WTC11 (cell line): ENCODE measurements at regions not wholly inside any gene's neighbourhood (a gene's known extent, or its start where the extent isn't known, plus 50 kb on each side); places are given as distances from the start of the nearest gene placed in this dataset.

ENCODE experiments used
- ATAC-seq: fragments of 200-7000 bp; cut with Tn5 transposase; 2 replicates; pipeline ENCODE4 v1.10.0; 2021; ENCODE audit warnings: mild to moderate bottlenecking, moderate library complexity
- CTCF ChIA-PET: fragments of 300-600 bp; sonication (Branson Sonifier 250); formaldehyde crosslinking; loops from one replicate; lab custom pipeline; 2021; ENCODE audit warnings: antibody characterized with exemption; lab: Charles Lee
- POLR2A ChIA-PET: fragments of 350-600 bp; sonication (Branson Sonifier 250); formaldehyde crosslinking; loops from one replicate; lab custom pipeline; 2021; ENCODE audit warnings: antibody characterized with exemption; lab: Charles Lee
- DNase-seq: peaks from one replicate; pipeline ENCODE4 v3.0.0; 2021; ENCODE audit warnings: low spot score
- H3K27ac Mint-ChIP-seq: 2 replicates; pipeline ENCODE4 v1.8.0; 2021; ENCODE audit warnings: mixed read lengths
- H3K27me3 Mint-ChIP-seq: 2 replicates; pipeline ENCODE4 v1.8.0; 2021; ENCODE audit warnings: low read depth, mild to moderate bottlenecking, moderate library complexity, mixed read lengths
- H3K36me3 Mint-ChIP-seq: 2 replicates; pipeline ENCODE4 v1.8.0; 2021; ENCODE audit warnings: mixed read lengths
- H3K4me1 Mint-ChIP-seq: 2 replicates; pipeline ENCODE4 v1.8.0; 2022; ENCODE audit warnings: mixed read lengths
- H3K4me3 Mint-ChIP-seq: 2 replicates; pipeline ENCODE4 v1.8.0; 2021; ENCODE audit warnings: mild to moderate bottlenecking, moderate library complexity, mixed read lengths
- H3K9me3 Mint-ChIP-seq: 2 replicates; pipeline ENCODE4 v1.8.0; 2021; ENCODE audit warnings: mixed read lengths
- ATF1 ChIP-seq: sonication (generic); formaldehyde crosslinking; IDR thresholded peaks from 2 replicates; pipeline ENCODE4 v1.8.1; 2023; ENCODE audit warnings: mild to moderate bottlenecking, moderate library complexity, missing genetic modification reagents
- GRHL2 ChIP-seq: fragments of 250-450 bp; sonication (Bioruptor Pico); IDR thresholded peaks from 2 replicates; pipeline ENCODE4 v1.8.0; 2022; ENCODE audit warnings: mild to moderate bottlenecking, moderate library complexity; ENCODE audit not compliant: insufficient replicate concordance, severe bottlenecking
- JAZF1 ChIP-seq: fragments of 250-450 bp; sonication (Bioruptor Pico); IDR thresholded peaks from 2 replicates; pipeline ENCODE4 v1.9.0; 2021; ENCODE audit warnings: moderate library complexity, mild to moderate bottlenecking, inconsistent platforms
- KAT7 ChIP-seq: sonication (generic); formaldehyde crosslinking; IDR thresholded peaks from 2 replicates; pipeline ENCODE4 v1.8.1; 2023; ENCODE audit warnings: missing genetic modification reagents, mild to moderate bottlenecking, borderline replicate concordance
- MXD4 ChIP-seq: fragments of 250-450 bp; sonication (Bioruptor Pico); IDR thresholded peaks from 2 replicates; pipeline ENCODE4 v1.8.0; 2021; ENCODE audit warnings: mild to moderate bottlenecking, moderate library complexity, borderline replicate concordance
- NR3C1 ChIP-seq: sonication (generic); formaldehyde crosslinking; conservative IDR thresholded peaks from 2 replicates; pipeline ENCODE4 v1.8.1; 2023; ENCODE audit warnings: low read depth, mild to moderate bottlenecking, missing genetic modification reagents
- PRRX2 ChIP-seq: fragments of 250-450 bp; sonication (Bioruptor Pico); IDR thresholded peaks from 2 replicates; pipeline ENCODE4 v1.8.0; 2021; ENCODE audit warnings: mild to moderate bottlenecking
- TEAD4 ChIP-seq: sonication (generic); formaldehyde crosslinking; IDR thresholded peaks from 2 replicates; pipeline ENCODE4 v1.8.0; 2022; ENCODE audit warnings: mild to moderate bottlenecking, missing genetic modification reagents
- ZNF138 ChIP-seq: sonication (generic); formaldehyde crosslinking; conservative IDR thresholded peaks from 2 replicates; pipeline ENCODE4 v1.8.1; 2022; ENCODE audit warnings: mild to moderate bottlenecking, moderate library complexity, missing genetic modification reagents
- ZNF416 ChIP-seq: fragments of 250-450 bp; sonication (Bioruptor Pico); IDR thresholded peaks from 2 replicates; pipeline ENCODE4 v1.9.0; 2021; ENCODE audit warnings: mild to moderate bottlenecking, inconsistent platforms
- ZNF423 ChIP-seq: fragments of 250-450 bp; sonication (Bioruptor Pico); IDR thresholded peaks from 2 replicates; pipeline ENCODE4 v2.1.2; 2022; ENCODE audit warnings: mild to moderate bottlenecking, moderate library complexity
- ZNF671 ChIP-seq: fragments of 250-450 bp; sonication (Bioruptor Pico); IDR thresholded peaks from 2 replicates; pipeline ENCODE4 v1.8.0; 2021; ENCODE audit warnings: mild to moderate bottlenecking
- TF ChIP-seq, protein P1 (sequence below): sonication (generic); formaldehyde crosslinking; IDR thresholded peaks from 2 replicates; pipeline ENCODE4 v1.8.1; 2023; ENCODE audit warnings: mild to moderate bottlenecking, moderate library complexity, missing genetic modification reagents
- TF ChIP-seq, protein P2 (sequence below): sonication (generic); formaldehyde crosslinking; IDR thresholded peaks from 2 replicates; pipeline ENCODE4 v1.8.0; 2022; ENCODE audit warnings: missing genetic modification reagents
- TF ChIP-seq, protein P3 (sequence below): sonication (generic); formaldehyde crosslinking; IDR thresholded peaks from 2 replicates; pipeline ENCODE4 v1.8.1; 2022; ENCODE audit warnings: low read depth, missing genetic modification reagents, borderline replicate concordance
- TF ChIP-seq, protein P4 (sequence below): fragments of 250-450 bp; sonication (Bioruptor Pico); IDR thresholded peaks from 2 replicates; pipeline ENCODE4 v2.1.2; 2022; ENCODE audit warnings: mild to moderate bottlenecking, moderate library complexity
- TF ChIP-seq, protein P5 (sequence below): sonication (generic); formaldehyde crosslinking; IDR thresholded peaks from 2 replicates; pipeline ENCODE4 v1.8.1; 2023; ENCODE audit warnings: mild to moderate bottlenecking, missing genetic modification reagents, moderate library complexity
- TF ChIP-seq, protein P6 (sequence below): sonication (generic); formaldehyde crosslinking; IDR thresholded peaks from 2 replicates; pipeline ENCODE4 v1.8.1; 2022; ENCODE audit warnings: low read depth, mild to moderate bottlenecking, moderate library complexity, missing genetic modification reagents, borderline replicate concordance
- TF ChIP-seq, protein P7 (sequence below): sonication (generic); formaldehyde crosslinking; IDR thresholded peaks from 2 replicates; pipeline ENCODE4 v1.8.0; 2022; ENCODE audit warnings: mild to moderate bottlenecking, missing genetic modification reagents

DNA sequence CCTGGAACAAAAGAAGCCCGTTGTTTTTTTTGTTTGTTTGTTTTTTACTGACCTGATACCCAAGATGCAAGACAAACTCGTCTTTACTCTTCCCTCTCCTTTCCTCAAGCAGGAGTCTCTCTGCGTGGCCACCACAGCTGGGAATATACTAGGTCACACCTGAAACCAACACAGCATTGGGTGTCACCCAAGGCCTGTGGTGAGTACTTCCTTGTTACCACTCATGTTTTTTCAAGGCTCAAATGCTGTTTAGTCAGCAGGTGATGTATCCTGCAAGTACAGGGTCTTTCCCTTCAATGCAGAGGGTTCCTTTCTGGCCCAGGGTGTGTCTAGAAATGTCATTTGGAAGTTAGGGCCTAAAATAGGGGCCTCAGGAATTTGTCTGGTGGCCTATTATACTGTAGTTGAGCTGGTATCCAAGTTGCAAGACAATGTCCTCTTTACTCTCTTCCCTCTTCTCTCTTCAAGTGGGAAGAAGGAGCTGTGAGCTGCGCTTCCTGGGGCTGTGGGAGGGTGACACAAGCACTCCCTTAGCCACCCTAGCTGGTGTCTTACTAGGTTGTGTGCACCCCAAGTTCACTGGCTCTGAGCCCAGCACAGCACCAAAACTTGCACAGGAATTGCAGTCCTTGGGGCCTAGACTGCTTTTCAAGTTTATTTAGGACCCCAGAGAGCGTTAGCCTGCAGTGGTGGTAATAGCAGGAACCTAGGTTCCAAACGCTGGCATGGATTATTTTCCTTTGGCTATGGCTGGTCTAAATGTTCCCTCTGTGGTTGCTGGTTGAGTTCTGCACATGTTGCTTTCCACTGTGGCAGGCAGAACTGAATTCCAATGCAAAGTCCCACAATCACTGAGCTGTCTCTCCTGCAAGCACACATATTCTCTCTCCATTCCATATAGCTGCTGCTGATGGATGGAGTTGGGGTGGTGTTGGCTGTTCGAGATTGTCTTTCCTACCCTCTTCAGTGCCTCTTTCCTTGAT, 91.4 kb upstream of the LYPLAL1 start:
- TF ChIP-seq, protein P1, sequence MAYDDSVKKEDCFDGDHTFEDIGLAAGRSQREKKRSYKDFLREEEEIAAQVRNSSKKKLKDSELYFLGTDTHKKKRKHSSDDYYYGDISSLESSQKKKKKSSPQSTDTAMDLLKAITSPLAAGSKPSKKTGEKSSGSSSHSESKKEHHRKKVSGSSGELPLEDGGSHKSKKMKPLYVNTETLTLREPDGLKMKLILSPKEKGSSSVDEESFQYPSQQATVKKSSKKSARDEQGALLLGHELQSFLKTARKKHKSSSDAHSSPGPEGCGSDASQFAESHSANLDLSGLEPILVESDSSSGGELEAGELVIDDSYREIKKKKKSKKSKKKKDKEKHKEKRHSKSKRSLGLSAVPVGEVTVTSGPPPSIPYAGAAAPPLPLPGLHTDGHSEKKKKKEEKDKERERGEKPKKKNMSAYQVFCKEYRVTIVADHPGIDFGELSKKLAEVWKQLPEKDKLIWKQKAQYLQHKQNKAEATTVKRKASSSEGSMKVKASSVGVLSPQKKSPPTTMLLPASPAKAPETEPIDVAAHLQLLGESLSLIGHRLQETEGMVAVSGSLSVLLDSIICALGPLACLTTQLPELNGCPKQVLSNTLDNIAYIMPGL: no peak
- TF ChIP-seq ZNF423 (no peak), PRRX2 (CRISPR knock-in tag) (no peak), NR3C1 (CRISPR knock-in tag) (no peak), ZNF416 (CRISPR knock-in tag) (no peak), TEAD4 (no peak), ZNF671 (CRISPR knock-in tag) (no peak), JAZF1 (CRISPR knock-in tag) (no peak), MXD4 (CRISPR knock-in tag) (no peak), GRHL2 (CRISPR knock-in tag) (no peak)
- TF ChIP-seq, protein P2, sequence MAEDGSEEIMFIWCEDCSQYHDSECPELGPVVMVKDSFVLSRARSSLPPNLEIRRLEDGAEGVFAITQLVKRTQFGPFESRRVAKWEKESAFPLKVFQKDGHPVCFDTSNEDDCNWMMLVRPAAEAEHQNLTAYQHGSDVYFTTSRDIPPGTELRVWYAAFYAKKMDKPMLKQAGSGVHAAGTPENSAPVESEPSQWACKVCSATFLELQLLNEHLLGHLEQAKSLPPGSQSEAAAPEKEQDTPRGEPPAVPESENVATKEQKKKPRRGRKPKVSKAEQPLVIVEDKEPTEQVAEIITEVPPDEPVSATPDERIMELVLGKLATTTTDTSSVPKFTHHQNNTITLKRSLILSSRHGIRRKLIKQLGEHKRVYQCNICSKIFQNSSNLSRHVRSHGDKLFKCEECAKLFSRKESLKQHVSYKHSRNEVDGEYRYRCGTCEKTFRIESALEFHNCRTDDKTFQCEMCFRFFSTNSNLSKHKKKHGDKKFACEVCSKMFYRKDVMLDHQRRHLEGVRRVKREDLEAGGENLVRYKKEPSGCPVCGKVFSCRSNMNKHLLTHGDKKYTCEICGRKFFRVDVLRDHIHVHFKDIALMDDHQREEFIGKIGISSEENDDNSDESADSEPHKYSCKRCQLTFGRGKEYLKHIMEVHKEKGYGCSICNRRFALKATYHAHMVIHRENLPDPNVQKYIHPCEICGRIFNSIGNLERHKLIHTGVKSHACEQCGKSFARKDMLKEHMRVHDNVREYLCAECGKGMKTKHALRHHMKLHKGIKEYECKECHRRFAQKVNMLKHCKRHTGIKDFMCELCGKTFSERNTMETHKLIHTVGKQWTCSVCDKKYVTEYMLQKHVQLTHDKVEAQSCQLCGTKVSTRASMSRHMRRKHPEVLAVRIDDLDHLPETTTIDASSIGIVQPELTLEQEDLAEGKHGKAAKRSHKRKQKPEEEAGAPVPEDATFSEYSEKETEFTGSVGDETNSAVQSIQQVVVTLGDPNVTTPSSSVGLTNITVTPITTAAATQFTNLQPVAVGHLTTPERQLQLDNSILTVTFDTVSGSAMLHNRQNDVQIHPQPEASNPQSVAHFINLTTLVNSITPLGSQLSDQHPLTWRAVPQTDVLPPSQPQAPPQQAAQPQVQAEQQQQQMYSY (CRISPR knock-in tag): no peak
- ChIA-PET CTCF (no interaction called here), POLR2A (no interaction called here)
- ATAC-seq (no peak), DNase-seq (no peak)
- Mint-ChIP-seq H3K27me3 (no peaks in the 10 kb centered on the region), H3K4me3 (no peak overlapping the region), H3K9me3 (peaks cover 10% of the 10 kb centered on the region), H3K36me3 (no peaks in the 10 kb centered on the region), H3K27ac (no peak overlapping the region), H3K4me1 (0 out of 2 replicates have a peak, but pooled peaks cover 5% of the 10 kb centered on the region)

DNA sequence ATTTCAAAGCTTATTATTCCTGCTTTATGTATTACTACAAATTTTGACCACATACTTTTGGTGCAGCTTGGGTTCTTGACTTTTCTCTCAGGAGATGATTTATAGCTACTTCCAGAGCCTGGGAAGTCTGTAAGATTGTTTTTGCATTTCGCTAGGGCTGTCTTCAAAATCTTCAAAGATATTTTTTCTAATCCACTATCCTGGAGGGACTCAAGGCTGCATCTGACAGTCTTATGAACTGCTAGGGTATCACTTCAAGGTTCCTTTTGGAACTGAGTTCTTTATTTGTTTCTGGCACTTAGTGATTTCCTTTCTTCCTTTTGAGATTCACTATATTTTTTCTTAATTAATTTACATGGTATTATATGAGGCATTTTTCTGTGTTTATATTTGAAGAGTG, 90.0 kb upstream of the LYPLAL1 start:
- Mint-ChIP-seq H3K4me1 (0 out of 2 replicates have a peak, but pooled peaks cover 5% of the 10 kb centered on the region), H3K27me3 (no peaks in the 10 kb centered on the region), H3K36me3 (no peaks in the 10 kb centered on the region), H3K4me3 (no peak overlapping the region), H3K9me3 (peaks cover under 1% of the 10 kb centered on the region; the same call in 1 of the 2 replicates), H3K27ac (no peak overlapping the region)
- CTCF ChIA-PET: no interaction called here
- ATAC-seq (no peak), DNase-seq (no peak)
- POLR2A ChIA-PET: no interaction called here
- TF ChIP-seq ATF1 (CRISPR knock-in tag) (no peak), ZNF138 (no peak), PRRX2 (CRISPR knock-in tag) (no peak), KAT7 (CRISPR knock-in tag) (no peak), MXD4 (CRISPR knock-in tag) (no peak)
- TF ChIP-seq, protein P3, sequence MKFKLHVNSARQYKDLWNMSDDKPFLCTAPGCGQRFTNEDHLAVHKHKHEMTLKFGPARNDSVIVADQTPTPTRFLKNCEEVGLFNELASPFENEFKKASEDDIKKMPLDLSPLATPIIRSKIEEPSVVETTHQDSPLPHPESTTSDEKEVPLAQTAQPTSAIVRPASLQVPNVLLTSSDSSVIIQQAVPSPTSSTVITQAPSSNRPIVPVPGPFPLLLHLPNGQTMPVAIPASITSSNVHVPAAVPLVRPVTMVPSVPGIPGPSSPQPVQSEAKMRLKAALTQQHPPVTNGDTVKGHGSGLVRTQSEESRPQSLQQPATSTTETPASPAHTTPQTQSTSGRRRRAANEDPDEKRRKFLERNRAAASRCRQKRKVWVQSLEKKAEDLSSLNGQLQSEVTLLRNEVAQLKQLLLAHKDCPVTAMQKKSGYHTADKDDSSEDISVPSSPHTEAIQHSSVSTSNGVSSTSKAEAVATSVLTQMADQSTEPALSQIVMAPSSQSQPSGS (CRISPR knock-in tag): no peak
- TF ChIP-seq, protein P4, sequence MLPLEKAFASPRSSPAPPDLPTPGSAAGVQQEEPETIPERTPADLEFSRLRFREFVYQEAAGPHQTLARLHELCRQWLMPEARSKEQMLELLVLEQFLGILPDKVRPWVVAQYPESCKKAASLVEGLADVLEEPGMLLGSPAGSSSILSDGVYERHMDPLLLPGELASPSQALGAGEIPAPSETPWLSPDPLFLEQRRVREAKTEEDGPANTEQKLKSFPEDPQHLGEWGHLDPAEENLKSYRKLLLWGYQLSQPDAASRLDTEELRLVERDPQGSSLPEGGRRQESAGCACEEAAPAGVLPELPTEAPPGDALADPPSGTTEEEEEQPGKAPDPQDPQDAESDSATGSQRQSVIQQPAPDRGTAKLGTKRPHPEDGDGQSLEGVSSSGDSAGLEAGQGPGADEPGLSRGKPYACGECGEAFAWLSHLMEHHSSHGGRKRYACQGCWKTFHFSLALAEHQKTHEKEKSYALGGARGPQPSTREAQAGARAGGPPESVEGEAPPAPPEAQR (CRISPR knock-in tag): no peak
- TF ChIP-seq, protein P5, sequence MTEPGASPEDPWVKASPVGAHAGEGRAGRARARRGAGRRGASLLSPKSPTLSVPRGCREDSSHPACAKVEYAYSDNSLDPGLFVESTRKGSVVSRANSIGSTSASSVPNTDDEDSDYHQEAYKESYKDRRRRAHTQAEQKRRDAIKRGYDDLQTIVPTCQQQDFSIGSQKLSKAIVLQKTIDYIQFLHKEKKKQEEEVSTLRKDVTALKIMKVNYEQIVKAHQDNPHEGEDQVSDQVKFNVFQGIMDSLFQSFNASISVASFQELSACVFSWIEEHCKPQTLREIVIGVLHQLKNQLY (CRISPR knock-in tag): no peak
- TF ChIP-seq, protein P6, sequence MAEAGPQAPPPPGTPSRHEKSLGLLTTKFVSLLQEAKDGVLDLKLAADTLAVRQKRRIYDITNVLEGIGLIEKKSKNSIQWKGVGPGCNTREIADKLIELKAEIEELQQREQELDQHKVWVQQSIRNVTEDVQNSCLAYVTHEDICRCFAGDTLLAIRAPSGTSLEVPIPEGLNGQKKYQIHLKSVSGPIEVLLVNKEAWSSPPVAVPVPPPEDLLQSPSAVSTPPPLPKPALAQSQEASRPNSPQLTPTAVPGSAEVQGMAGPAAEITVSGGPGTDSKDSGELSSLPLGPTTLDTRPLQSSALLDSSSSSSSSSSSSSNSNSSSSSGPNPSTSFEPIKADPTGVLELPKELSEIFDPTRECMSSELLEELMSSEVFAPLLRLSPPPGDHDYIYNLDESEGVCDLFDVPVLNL: no peak
- TF ChIP-seq, protein P7, sequence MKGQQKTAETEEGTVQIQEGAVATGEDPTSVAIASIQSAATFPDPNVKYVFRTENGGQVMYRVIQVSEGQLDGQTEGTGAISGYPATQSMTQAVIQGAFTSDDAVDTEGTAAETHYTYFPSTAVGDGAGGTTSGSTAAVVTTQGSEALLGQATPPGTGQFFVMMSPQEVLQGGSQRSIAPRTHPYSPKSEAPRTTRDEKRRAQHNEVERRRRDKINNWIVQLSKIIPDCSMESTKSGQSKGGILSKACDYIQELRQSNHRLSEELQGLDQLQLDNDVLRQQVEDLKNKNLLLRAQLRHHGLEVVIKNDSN (CRISPR knock-in tag): no peak
